ENCODE measurements at regions not wholly inside any gene's neighbourhood (a gene's known extent, or its start where the extent isn't known, plus 50 kb on each side); places are given as distances from the start of the nearest gene placed in this dataset.

- H3K27ac ChIP-seq: no peak overlapping the region
- intact Hi-C loops (cut with DNase I): no loop called here
- TF ChIP-seq CTCF (IDR thresholded peaks at IDR 0.05): no peak
- WGBS, 2 donors: 61 to 68% methylated on average over 2 of the region's 2 CpGs
- H3K9me3 ChIP-seq: peaks cover 0 to 28% (median 15%) of the 10 kb centered on the region in 11 donors
- ATAC-seq: no peak
- H3K36me3 ChIP-seq: no peaks in the 10 kb centered on the region
- no peaks in the 10 kb centered on the region for H3K27me3 ChIP-seq
- no peak for DNase-seq
- H3K4me1 ChIP-seq: no peaks in the 10 kb centered on the region
- no peak overlapping the region for H3K4me3 ChIP-seq
Observed at GRCh38 chr3:159413319-159413718, 575.3 kb upstream of the IL12A start.

GRCh38 chr3:159416856-159417255 lies 571.8 kb upstream of the IL12A start:
- Histone ChIP-seq H3K27me3 (no peaks in the 10 kb centered on the region), H3K27ac (no peak overlapping the region), H3K4me3 (no peak overlapping the region), H3K36me3 (no peaks in the 10 kb centered on the region), H3K9me3 (no peaks in the 10 kb centered on the region), H3K4me1 (no peaks in the 10 kb centered on the region)
- no peak for TF ChIP-seq CTCF (IDR thresholded peaks at IDR 0.05)
- 52 to 64% methylated on average over 2 of the region's 2 CpGs for WGBS, 2 donors
- ATAC-seq: peak in 6 of 8 donors; percentile 33 to 72 (median 56)
- no peak for DNase-seq
- intact Hi-C loops (cut with DNase I): no loop called here

GRCh38 chr3:159417761-159418160 lies 570.9 kb upstream of the IL12A start:
- DNase-seq (no peak), ATAC-seq (no peak)
- WGBS, 2 donors: 83 to 90% methylated on average over 2 of the region's 2 CpGs
- Histone ChIP-seq H3K36me3 (no peaks in the 10 kb centered on the region), H3K4me3 (no peak overlapping the region), H3K9me3 (no peaks in the 10 kb centered on the region), H3K27me3 (no peaks in the 10 kb centered on the region), H3K27ac (no peak overlapping the region), H3K4me1 (no peaks in the 10 kb centered on the region)
- intact Hi-C loops (cut with DNase I): no loop called here
- no peak for TF ChIP-seq CTCF (IDR thresholded peaks at IDR 0.05)

GRCh38 chr3:159418571-159419526 lies 569.8 kb upstream of the IL12A start:
- no peak overlapping the region for H3K4me3 ChIP-seq
- intact Hi-C loops (cut with DNase I): no loop called here
- 51 to 53% methylated on average over 4 of the region's 4 CpGs for WGBS, 2 donors
- ATAC-seq (no peak), DNase-seq (no peak)
- H3K9me3 ChIP-seq: no peaks in the 10 kb centered on the region
- H3K36me3 ChIP-seq: no peaks in the 10 kb centered on the region
- TF ChIP-seq CTCF (IDR thresholded peaks at IDR 0.05): no peak
- no peak overlapping the region for H3K27ac ChIP-seq
- H3K27me3 ChIP-seq: no peaks in the 10 kb centered on the region
- H3K4me1 ChIP-seq: no peaks in the 10 kb centered on the region
